ENCODE measurements at regions not wholly inside any gene's neighbourhood (a gene's known extent, or its start where the extent isn't known, plus 50 kb on each side); places are given as distances from the start of the nearest gene placed in this dataset.
A peak's percentile ranks its signal among the peaks of the same experiment; 100 is the strongest.
"Not testable (repeated sequence)": the region's sequence is repeated elsewhere in the genome, so short reads cannot be mapped to it uniquely, and the experiment has no call there.

- no peaks in the 10 kb centered on the region for H3K36me3 Mint-ChIP-seq (ENCODE audit: low read depth)
- H3K27ac ChIP-seq (ENCODE audit: low read depth in 1 of 2, low read length in 2 of 2): no peak overlapping the region
- intact Hi-C loops (cut with DNase I, micrococcal nuclease): no loop called here
- ATAC-seq (ENCODE audit: poor library complexity): no peak
- no peak overlapping the region for H3K27ac Mint-ChIP-seq
- peaks cover 0 to 3% of the 10 kb centered on the region in 2 experiments for H3K27me3 ChIP-seq (ENCODE audit: control insufficient read depth in 1 of 2, insufficient read depth in 2 of 2, low read length in 2 of 2)
- H3K4me1 Mint-ChIP-seq (ENCODE audit: low read depth): no peaks in the 10 kb centered on the region
- no peak overlapping the region for H3K4me3 ChIP-seq (ENCODE audit: low read length)
- CTCF ChIA-PET: no interaction called here
- no peaks in the 10 kb centered on the region for H3K9me3 ChIP-seq (ENCODE audit: control insufficient read depth in 1 of 2, insufficient read depth in 1 of 2, low read length in 2 of 2)
- H3K4me1 ChIP-seq (ENCODE audit: insufficient read depth, low read length): no peaks in the 10 kb centered on the region
- no peak for DNase-seq
- H3K27me3 Mint-ChIP-seq: peaks cover 24% of the 10 kb centered on the region
- no peak for TF ChIP-seq CTCF (IDR thresholded peaks at IDR 0.05)
- H3K36me3 ChIP-seq (ENCODE audit: insufficient read depth, low read length): no peaks in the 10 kb centered on the region
- POLR2A ChIA-PET: no interaction called here
- H3K4me3 Mint-ChIP-seq: no peak overlapping the region
- no peaks in the 10 kb centered on the region for H3K9me3 Mint-ChIP-seq
Measured at GRCh38 chr3:150230037-150230436, 178.1 kb upstream of the TSC22D2 start.

- CTCF ChIA-PET; H3K36me3 Mint-ChIP-seq (ENCODE audit: low read depth); intact Hi-C loops (cut with DNase I, micrococcal nuclease); H3K4me1 ChIP-seq (ENCODE audit: insufficient read depth, low read length); H3K27me3 ChIP-seq (ENCODE audit: control insufficient read depth in 1 of 2, insufficient read depth in 2 of 2, low read length in 2 of 2); H3K27ac ChIP-seq (ENCODE audit: low read depth in 1 of 2, low read length in 2 of 2); H3K4me3 Mint-ChIP-seq; H3K4me3 ChIP-seq (ENCODE audit: low read length); POLR2A ChIA-PET; ATAC-seq (ENCODE audit: poor library complexity); DNase-seq; H3K27ac Mint-ChIP-seq; H3K9me3 ChIP-seq (ENCODE audit: control insufficient read depth in 1 of 2, insufficient read depth in 1 of 2, low read length in 2 of 2); H3K36me3 ChIP-seq (ENCODE audit: insufficient read depth, low read length); H3K4me1 Mint-ChIP-seq (ENCODE audit: low read depth); H3K9me3 Mint-ChIP-seq: not testable (repeated sequence)
- H3K27me3 Mint-ChIP-seq: peaks cover 36% of the 10 kb centered on the region
Measured at GRCh38 chr3:150228626-150229025, 179.5 kb upstream of the TSC22D2 start.

GRCh38 chr3:150227839-150228238, 180.3 kb upstream of the TSC22D2 start:
- no peaks in the 10 kb centered on the region for H3K36me3 Mint-ChIP-seq (ENCODE audit: low read depth)
- CTCF ChIA-PET: no interaction called here
- H3K36me3 ChIP-seq (ENCODE audit: insufficient read depth, low read length): no peaks in the 10 kb centered on the region
- peaks cover 41% of the 10 kb centered on the region for H3K27me3 Mint-ChIP-seq
- no peak overlapping the region for H3K27ac ChIP-seq (ENCODE audit: low read depth in 1 of 2, low read length in 2 of 2)
- intact Hi-C loops (cut with DNase I, micrococcal nuclease): loop anchor here in 1 of 2 experiments (2.0 kb wide), 1 partner anchor 267 kb away; no protein-coding TSS in a partner anchor
- POLR2A ChIA-PET: no interaction called here
- no peaks in the 10 kb centered on the region for H3K9me3 Mint-ChIP-seq
- peak in 5 of 14 experiments; percentile 4 to 38 (median 16) for DNase-seq
- H3K4me3 Mint-ChIP-seq: no peak overlapping the region
- TF ChIP-seq CTCF (IDR thresholded peaks at IDR 0.05): no peak
- H3K4me3 ChIP-seq (ENCODE audit: low read length): no peak overlapping the region
- H3K9me3 ChIP-seq (ENCODE audit: control insufficient read depth in 1 of 2, insufficient read depth in 1 of 2, low read length in 2 of 2): no peaks in the 10 kb centered on the region
- no peak for ATAC-seq (ENCODE audit: poor library complexity)
- no peaks in the 10 kb centered on the region for H3K4me1 Mint-ChIP-seq (ENCODE audit: low read depth)
- peaks cover 5 to 6% of the 10 kb centered on the region in 2 experiments for H3K27me3 ChIP-seq (ENCODE audit: control insufficient read depth in 1 of 2, insufficient read depth in 2 of 2, low read length in 2 of 2)
- no peak overlapping the region for H3K27ac Mint-ChIP-seq
- no peaks in the 10 kb centered on the region for H3K4me1 ChIP-seq (ENCODE audit: insufficient read depth, low read length)

- Histone ChIP-seq H3K27ac (ENCODE audit: low read depth in 1 of 2, low read length in 2 of 2) (no peak overlapping the region), H3K4me1 (ENCODE audit: insufficient read depth, low read length) (peaks cover 6% of the 10 kb centered on the region), H3K4me3 (ENCODE audit: low read length) (no peak overlapping the region), H3K36me3 (ENCODE audit: insufficient read depth, low read length) (no peaks in the 10 kb centered on the region), H3K9me3 (ENCODE audit: control insufficient read depth in 1 of 2, insufficient read depth in 1 of 2, low read length in 2 of 2) (no peaks in the 10 kb centered on the region), H3K27me3 (ENCODE audit: control insufficient read depth in 1 of 2, insufficient read depth in 2 of 2, low read length in 2 of 2) (peaks cover 5 to 21% of the 10 kb centered on the region in 2 experiments)
- DNase-seq: no peak
- CTCF ChIA-PET: no interaction called here
- H3K27ac Mint-ChIP-seq: no peak overlapping the region
- no peak for TF ChIP-seq CTCF (IDR thresholded peaks at IDR 0.05)
- peaks cover 4% of the 10 kb centered on the region for H3K4me1 Mint-ChIP-seq (ENCODE audit: low read depth)
- intact Hi-C loops (cut with DNase I, micrococcal nuclease): loop anchor here in 1 of 2 experiments (2.0 kb wide), 1 partner anchor 269 kb away; no protein-coding TSS in a partner anchor
- no peak for ATAC-seq (ENCODE audit: poor library complexity)
- H3K4me3 Mint-ChIP-seq: no peak overlapping the region
- POLR2A ChIA-PET: no interaction called here
- H3K27me3 Mint-ChIP-seq: peaks cover 59% of the 10 kb centered on the region
- no peaks in the 10 kb centered on the region for H3K36me3 Mint-ChIP-seq (ENCODE audit: low read depth)
- no peaks in the 10 kb centered on the region for H3K9me3 Mint-ChIP-seq
Measured at GRCh38 chr3:150225986-150226385, 182.1 kb upstream of the TSC22D2 start.
